ENCODE measurements at regions not wholly inside any gene's neighbourhood (a gene's known extent, or its start where the extent isn't known, plus 50 kb on each side); places are given as distances from the start of the nearest gene placed in this dataset.

- no peaks in the 10 kb centered on the region for H3K36me3 ChIP-seq
- TF ChIP-seq Cebpa-rat (IDR thresholded peaks at IDR 0.05): no peak
- no peaks in the 10 kb centered on the region for H4K20me1 ChIP-seq
- peaks cover 12 to 31% (median 19%) of the 10 kb centered on the region in 11 experiments for H3K9me3 ChIP-seq (replicated peaks in 1 of 11)
- H3K4me2 ChIP-seq: no peak overlapping the region
- H3K9ac ChIP-seq: no peak overlapping the region
- H3K27me3 ChIP-seq: no peaks in the 10 kb centered on the region
- H3K4me1 ChIP-seq: peaks cover 0 to 14% (median 0%) of the 10 kb centered on the region in 10 experiments; a peak in 2 of 20 replicates
- H3K27ac ChIP-seq: no peak overlapping the region
- no peak overlapping the region for H3K4me3 ChIP-seq
Measured at GRCh38 chr10:91565226-91565625, 67.6 kb downstream of the PPP1R3C start.

GRCh38 chr10:91564508-91564907 is 68.4 kb downstream of the PPP1R3C start:
- H3K4me1 ChIP-seq: peaks cover 0 to 14% (median 0%) of the 10 kb centered on the region in 10 experiments; a peak in 2 of 20 replicates
- no peak overlapping the region for H3K4me2 ChIP-seq
- H3K9me3 ChIP-seq (replicated peaks in 1 of 11): peaks cover 12 to 38% (median 19%) of the 10 kb centered on the region in 11 experiments
- H4K20me1 ChIP-seq: no peaks in the 10 kb centered on the region
- no peak for TF ChIP-seq Cebpa-rat (IDR thresholded peaks at IDR 0.05)
- H3K9ac ChIP-seq: no peak overlapping the region
- no peaks in the 10 kb centered on the region for H3K36me3 ChIP-seq
- no peak overlapping the region for H3K27ac ChIP-seq
- no peaks in the 10 kb centered on the region for H3K27me3 ChIP-seq
- no peak overlapping the region for H3K4me3 ChIP-seq
